ENCODE measurements at regions not wholly inside any gene's neighbourhood (a gene's known extent, or its start where the extent isn't known, plus 50 kb on each side); places are given as distances from the start of the nearest gene placed in this dataset.

- POLR2A ChIA-PET (ENCODE audit: unreplicated experiment) = no interaction called here
- Histone ChIP-seq H3K9me1 (ENCODE audit: insufficient read depth, low read length) (no peaks in the 10 kb centered on the region), H4K5ac (ENCODE audit: low read depth, low read length) (no peak overlapping the region), H3K4me2 (ENCODE audit: low read depth, low read length) (no peak overlapping the region), H3K4ac (ENCODE audit: low read depth, low read length) (no peak overlapping the region), H2AK9ac (replicated peaks; ENCODE audit: low read depth, low read length, poor library complexity) (no peak overlapping the region), H2AFZ (replicated peaks; ENCODE audit: low read length, poor library complexity) (no peak overlapping the region), H4K20me1 (ENCODE audit: insufficient read depth, low read length) (no peaks in the 10 kb centered on the region), H2BK5ac (ENCODE audit: low read depth, low read length, poor library complexity, severe bottlenecking) (no peak overlapping the region), H3K4me3 (ENCODE audit: insufficient read depth, low read depth, low read length) (no peak overlapping the region), H3K9ac (ENCODE audit: low read depth, low read length) (no peak overlapping the region), H3K18ac (ENCODE audit: low read depth, low read length) (no peak overlapping the region), H2BK15ac (ENCODE audit: low read depth, low read length) (no peak overlapping the region), H4K8ac (ENCODE audit: low read depth in 2 of 2, low read length in 2 of 2) (no peak overlapping the region), H4K91ac (ENCODE audit: insufficient read depth, low read depth, low read length) (no peak overlapping the region), H2BK20ac (ENCODE audit: low read depth, low read length) (no peak overlapping the region), H3K4me1 (ENCODE audit: control insufficient read depth, insufficient read depth, low read length) (no peaks in the 10 kb centered on the region), H3K27ac (ENCODE audit: insufficient read depth, low read length) (no peak overlapping the region), H3K36me3 (ENCODE audit: control insufficient read depth, insufficient read depth, low read length) (no peaks in the 10 kb centered on the region), H3K9me3 (ENCODE audit: control insufficient read depth, insufficient read depth, low read length) (no peaks in the 10 kb centered on the region), H3K14ac (replicated peaks; ENCODE audit: low read depth, low read length) (no peak overlapping the region), H3K56ac (ENCODE audit: extremely low read depth, insufficient read depth, low read length) (no peak overlapping the region), H2AK5ac (ENCODE audit: low read depth, low read length) (no peak overlapping the region), H3K79me1 (ENCODE audit: low read depth in 1 of 2, low read length in 2 of 2) (no peaks in the 10 kb centered on the region), H2BK120ac (ENCODE audit: low read depth, low read length) (no peak overlapping the region), H3K23ac (ENCODE audit: low read depth, low read length) (no peak overlapping the region), H3K27me3 (ENCODE audit: control insufficient read depth, insufficient read depth, low read length) (peaks cover 8% of the 10 kb centered on the region)
- dilution Hi-C loops (cut with HindIII; ENCODE audit: low sequenced_read_pairs, unreplicated experiment) (no loop called here), intact Hi-C loops (cut with micrococcal nuclease) (no loop called here), in situ Hi-C loops (cut with MboI; ENCODE audit: low sequenced_read_pairs) (no loop called here)
- TF ChIP-seq NFE2L2 (IDR thresholded peaks at IDR 0.05; ENCODE audit: low read depth, low read length) = no peak
- no peak for TF ChIP-seq POLR2A (IDR thresholded peaks at IDR 0.05; ENCODE audit: low read depth, low read length)
- no peak for TF ChIP-seq RAD21 (IDR thresholded peaks at IDR 0.05; ENCODE audit: low read length)
- TF ChIP-seq MAFK (IDR thresholded peaks at IDR 0.05; ENCODE audit: low read depth, low read length) = no peak
- no peak for TF ChIP-seq MXI1 (IDR thresholded peaks at IDR 0.05; ENCODE audit: borderline replicate concordance, low read depth, low read length)
- no peak for TF ChIP-seq FOS (IDR thresholded peaks at IDR 0.05; ENCODE audit: low read depth, low read length)
- no peak for TF ChIP-seq CEBPB (IDR thresholded peaks at IDR 0.05; ENCODE audit: low read depth, low read length)
- no peak for TF ChIP-seq USF2 (IDR thresholded peaks at IDR 0.05; ENCODE audit: low read depth, low read length)
- TF ChIP-seq ELK1 (IDR thresholded peaks at IDR 0.05; ENCODE audit: borderline replicate concordance, low read depth, low read length) = no peak
- TF ChIP-seq SMC3 (IDR thresholded peaks at IDR 0.05; ENCODE audit: low read depth, low read length) = no peak
- TF ChIP-seq CHD1 (IDR thresholded peaks at IDR 0.05; ENCODE audit: low read depth, low read length) = no peak
- TF ChIP-seq, protein P1, sequence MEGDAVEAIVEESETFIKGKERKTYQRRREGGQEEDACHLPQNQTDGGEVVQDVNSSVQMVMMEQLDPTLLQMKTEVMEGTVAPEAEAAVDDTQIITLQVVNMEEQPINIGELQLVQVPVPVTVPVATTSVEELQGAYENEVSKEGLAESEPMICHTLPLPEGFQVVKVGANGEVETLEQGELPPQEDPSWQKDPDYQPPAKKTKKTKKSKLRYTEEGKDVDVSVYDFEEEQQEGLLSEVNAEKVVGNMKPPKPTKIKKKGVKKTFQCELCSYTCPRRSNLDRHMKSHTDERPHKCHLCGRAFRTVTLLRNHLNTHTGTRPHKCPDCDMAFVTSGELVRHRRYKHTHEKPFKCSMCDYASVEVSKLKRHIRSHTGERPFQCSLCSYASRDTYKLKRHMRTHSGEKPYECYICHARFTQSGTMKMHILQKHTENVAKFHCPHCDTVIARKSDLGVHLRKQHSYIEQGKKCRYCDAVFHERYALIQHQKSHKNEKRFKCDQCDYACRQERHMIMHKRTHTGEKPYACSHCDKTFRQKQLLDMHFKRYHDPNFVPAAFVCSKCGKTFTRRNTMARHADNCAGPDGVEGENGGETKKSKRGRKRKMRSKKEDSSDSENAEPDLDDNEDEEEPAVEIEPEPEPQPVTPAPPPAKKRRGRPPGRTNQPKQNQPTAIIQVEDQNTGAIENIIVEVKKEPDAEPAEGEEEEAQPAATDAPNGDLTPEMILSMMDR (conservative IDR thresholded peaks at IDR 0.05; ENCODE audit: low read depth, low read length) = no peak
- TF ChIP-seq RCOR1 (IDR thresholded peaks at IDR 0.05; ENCODE audit: insufficient replicate concordance, low read length) = no peak
- no peak for TF ChIP-seq MAZ (IDR thresholded peaks at IDR 0.05; ENCODE audit: borderline replicate concordance, low read depth, low read length)
- TF ChIP-seq RFX5 (IDR thresholded peaks at IDR 0.05; ENCODE audit: low read depth, low read length) = no peak
- no peak for TF ChIP-seq BHLHE40 (IDR thresholded peaks at IDR 0.05; ENCODE audit: low read depth, low read length)
- BruUV-seq (replicated peaks) = no TSS peak
- DNase-seq = no peak
- CTCF ChIA-PET = no interaction called here
- WGBS, 2 experiments (ENCODE audit: extremely low coverage in 2 of 2, insufficient read length in 1 of 2) = 100% methylated on average over 1 of the region's 3 CpGs; no CpG with 5 or more reads in 1 of the 2 experiments
- no peak; the same call in 1 of the 2 replicates for ATAC-seq (ENCODE audit: low read depth)
Observed at GRCh38 chr11:95536047-95536690, 253.4 kb downstream of the FAM76B start.

Data from IMR-90 (cell line).